Large intestine (tissue), 3 donors: ENCODE measurements at regions not wholly inside any gene's neighbourhood (a gene's known extent, or its start where the extent isn't known, plus 50 kb on each side); places are given as distances from the start of the nearest gene placed in this dataset.

ENCODE experiments used
- DNase-seq, 2 donors: peaks; one replicate each; pipeline versions ENCODE4 v3.0.0 to v3.0.0-alpha.2; 2013
- H3K27ac ChIP-seq: one replicate; pipeline ENCODE4 v1.5.1; 2013; ENCODE audit warnings: low read length
- H3K27me3 ChIP-seq: 2 replicates; pipeline ENCODE4 v1.6.1; 2013; ENCODE audit warnings: low read length; ENCODE audit not compliant: control insufficient read depth, insufficient read depth
- H3K36me3 ChIP-seq: 2 replicates; pipeline ENCODE4 v1.6.1; 2013; ENCODE audit warnings: low read length; ENCODE audit not compliant: control insufficient read depth, insufficient read depth
- H3K4me1 ChIP-seq: one replicate; pipeline ENCODE4 v1.6.1; 2013; ENCODE audit warnings: low read length; ENCODE audit not compliant: control insufficient read depth, insufficient read depth
- H3K4me3 ChIP-seq: one replicate; pipeline ENCODE4 v1.5.1; 2013; ENCODE audit warnings: low read length
- H3K9me3 ChIP-seq: one replicate; pipeline ENCODE4 v1.6.1; 2013; ENCODE audit warnings: mild to moderate bottlenecking, low read depth, low read length, moderate library complexity; ENCODE audit not compliant: control insufficient read depth
- WGBS: methylation state at CpG from one replicate; pipeline ENCODE4 v1.1.5; 2013; ENCODE audit warnings: low lambda C conversion rate; ENCODE audit not compliant: insufficient coverage; 5-methylcytosine and 5-hydroxymethylcytosine counted together

GRCh38 chr18:45557779-45558178, 57.5 kb upstream of the SLC14A2 start:
- Histone ChIP-seq H3K27me3 (no peaks in the 10 kb centered on the region), H3K4me1 (no peaks in the 10 kb centered on the region), H3K9me3 (no peaks in the 10 kb centered on the region), H3K36me3 (no peaks in the 10 kb centered on the region), H3K4me3 (no peak overlapping the region), H3K27ac (no peak overlapping the region)
- DNase-seq, result no peak

GRCh38 chr18:45559258-45559657, 56.0 kb upstream of the SLC14A2 start:
- Histone ChIP-seq H3K4me3 (no peak overlapping the region), H3K36me3 (no peaks in the 10 kb centered on the region), H3K4me1 (no peaks in the 10 kb centered on the region), H3K27me3 (no peaks in the 10 kb centered on the region), H3K9me3 (no peaks in the 10 kb centered on the region), H3K27ac (no peak overlapping the region)
- 100% methylated on average over 1 of the region's 1 CpG for WGBS
- DNase-seq, result no peak

GRCh38 chr18:45560870-45561269, 54.4 kb upstream of the SLC14A2 start:
- WGBS, result no CpG with 5 or more reads among the region's 4 CpGs
- Histone ChIP-seq H3K4me3 (no peak overlapping the region), H3K9me3 (no peaks in the 10 kb centered on the region), H3K36me3 (no peaks in the 10 kb centered on the region), H3K4me1 (no peaks in the 10 kb centered on the region), H3K27me3 (no peaks in the 10 kb centered on the region), H3K27ac (no peak overlapping the region)
- no peak for DNase-seq

- H3K4me3 ChIP-seq, result no peak overlapping the region
- no peaks in the 10 kb centered on the region for H3K27me3 ChIP-seq
- no peak overlapping the region for H3K27ac ChIP-seq
- 83% methylated on average over 3 of the region's 11 CpGs for WGBS
- DNase-seq, result peak in 1 of 2 donors; percentile 34
- peaks cover 3% of the 10 kb centered on the region for H3K4me1 ChIP-seq
- no peaks in the 10 kb centered on the region for H3K9me3 ChIP-seq
- no peaks in the 10 kb centered on the region for H3K36me3 ChIP-seq
Measured at GRCh38 chr18:45562567-45563479, 52.5 kb upstream of the SLC14A2 start.

- Histone ChIP-seq H3K9me3 (no peaks in the 10 kb centered on the region), H3K4me3 (no peak overlapping the region), H3K4me1 (peaks cover 3% of the 10 kb centered on the region), H3K27me3 (no peaks in the 10 kb centered on the region), H3K36me3 (no peaks in the 10 kb centered on the region), H3K27ac (no peak overlapping the region)
- DNase-seq, result no peak
- WGBS, result no CpG with 5 or more reads among the region's 19 CpGs
Measured at GRCh38 chr18:45565280-45565970, 49.9 kb upstream of the SLC14A2 start.
